ENCODE measurements at regions not wholly inside any gene's neighbourhood (a gene's known extent, or its start where the extent isn't known, plus 50 kb on each side); places are given as distances from the start of the nearest gene placed in this dataset.
A peak's percentile ranks its signal among the peaks of the same experiment; 100 is the strongest.

DNA sequence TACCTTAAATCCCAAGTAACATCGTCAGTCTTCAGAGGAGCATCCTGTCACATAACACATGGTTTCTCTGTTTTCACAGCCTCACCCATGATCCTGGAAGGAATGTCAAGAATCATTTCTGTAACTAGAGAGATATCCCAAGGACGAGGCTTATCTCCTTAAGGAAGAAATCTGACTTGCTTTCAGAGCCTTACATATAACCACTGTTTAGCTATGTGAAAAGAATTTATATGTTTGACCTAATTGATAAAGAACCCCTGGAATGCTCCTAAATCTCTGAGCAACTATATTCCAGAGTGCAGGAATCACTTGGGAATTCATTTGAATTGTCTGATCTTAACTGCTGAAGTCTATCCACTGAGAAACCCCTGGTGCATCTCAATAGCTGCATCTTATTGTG lies 243.1 kb downstream of the ALDH8A1 start:
- no peak for DNase-seq

DNA sequence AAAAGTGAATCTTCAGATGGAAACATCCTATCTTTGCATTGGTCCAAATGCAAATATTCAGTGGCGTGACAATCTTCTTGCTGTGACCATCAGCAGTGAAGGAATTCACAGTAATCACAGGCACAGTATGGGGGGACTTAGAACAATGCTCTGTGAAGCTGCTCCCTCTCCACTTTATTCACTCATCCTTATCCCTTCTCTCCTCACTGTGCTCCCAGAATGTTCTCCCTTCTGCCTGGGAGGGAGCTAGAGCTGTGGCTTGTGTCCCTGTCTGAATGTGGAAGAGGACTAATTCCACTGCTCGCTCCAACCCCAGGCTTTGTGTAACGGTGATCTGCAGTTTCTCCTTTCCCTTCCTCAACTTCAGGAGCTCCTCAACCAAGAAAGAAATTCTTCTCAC lies 243.7 kb downstream of the ALDH8A1 start:
- DNase-seq: no peak

DNA sequence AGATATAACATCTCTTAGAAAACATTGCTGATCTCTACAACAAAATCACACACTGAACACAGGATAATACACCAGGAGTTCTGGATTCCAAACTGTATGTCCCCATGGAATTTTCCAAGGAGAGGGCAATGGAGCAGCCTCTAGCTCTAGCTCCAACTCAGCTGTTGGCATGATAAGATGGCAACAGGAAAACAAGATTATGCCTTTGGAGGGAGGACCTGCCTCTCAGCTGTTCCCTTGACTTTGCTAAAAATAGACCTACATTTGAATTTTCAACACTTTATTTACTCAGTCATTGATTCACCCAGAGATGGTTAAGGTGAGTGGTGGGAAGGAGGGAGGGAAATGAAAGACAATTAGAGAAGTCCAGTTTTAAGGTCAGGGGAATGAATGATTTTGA lies 246.7 kb downstream of the ALDH8A1 start:
- no peak for DNase-seq

DNA sequence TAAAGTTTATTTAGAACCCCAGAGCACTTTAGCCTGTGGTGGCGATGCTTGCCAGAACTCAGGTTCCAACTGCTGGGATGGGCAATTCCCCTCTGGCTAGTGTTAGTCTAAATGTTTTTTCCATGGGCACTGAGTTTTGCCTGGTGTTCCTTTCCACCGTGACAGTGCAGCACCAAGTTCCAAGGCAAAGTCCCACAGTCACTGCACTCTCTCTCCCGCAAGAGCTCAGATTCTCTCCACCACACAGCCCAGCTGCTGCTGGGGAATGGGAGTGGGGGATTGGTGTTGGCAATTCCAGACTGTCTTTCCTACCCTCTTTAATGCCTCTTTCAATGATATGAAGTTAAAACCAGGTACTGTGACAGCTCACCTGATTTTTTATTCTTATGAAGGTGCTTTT lies 247.6 kb downstream of the ALDH8A1 start:
- DNase-seq: no peak

DNA sequence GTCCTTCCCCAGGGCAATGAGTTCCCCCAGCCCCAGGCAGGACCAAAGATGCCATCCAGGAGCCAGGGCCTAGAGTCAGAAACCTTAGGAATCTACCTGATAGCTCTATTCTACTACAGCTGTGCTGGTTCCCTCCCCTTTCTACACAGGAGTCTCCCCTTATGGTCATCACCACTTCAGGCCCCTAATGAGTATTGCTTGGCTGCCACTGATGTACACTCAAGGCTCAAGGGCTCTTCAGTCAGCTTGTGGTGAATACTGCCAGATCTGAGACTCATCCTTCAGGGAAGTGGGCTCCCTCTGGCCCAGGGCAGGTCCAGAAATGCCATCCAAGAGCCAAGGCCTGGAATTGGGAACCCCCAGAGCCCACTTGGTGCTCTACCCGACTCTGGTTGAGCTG lies 248.6 kb downstream of the ALDH8A1 start:
- DNase-seq: no peak

DNA sequence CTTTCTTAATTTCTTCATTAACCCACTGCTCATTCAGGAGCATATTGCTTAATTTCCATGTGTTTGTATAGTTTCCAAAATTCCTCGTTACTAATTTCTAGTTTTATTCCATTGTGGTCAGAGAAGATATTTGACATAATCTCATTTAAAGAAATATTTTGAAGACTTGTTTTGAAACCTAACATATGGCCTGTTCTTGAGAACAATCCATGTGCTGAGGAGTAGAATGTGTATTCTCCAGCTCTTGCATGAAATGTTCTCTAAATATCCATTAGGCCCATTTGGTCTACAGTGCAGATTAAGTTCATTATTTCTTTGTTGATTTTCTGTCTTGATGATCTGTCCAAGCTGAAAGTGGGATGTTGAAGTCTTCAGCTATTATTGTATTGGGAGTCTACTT lies 251.7 kb downstream of the ALDH8A1 start:
- DNase-seq: no peak

DNA sequence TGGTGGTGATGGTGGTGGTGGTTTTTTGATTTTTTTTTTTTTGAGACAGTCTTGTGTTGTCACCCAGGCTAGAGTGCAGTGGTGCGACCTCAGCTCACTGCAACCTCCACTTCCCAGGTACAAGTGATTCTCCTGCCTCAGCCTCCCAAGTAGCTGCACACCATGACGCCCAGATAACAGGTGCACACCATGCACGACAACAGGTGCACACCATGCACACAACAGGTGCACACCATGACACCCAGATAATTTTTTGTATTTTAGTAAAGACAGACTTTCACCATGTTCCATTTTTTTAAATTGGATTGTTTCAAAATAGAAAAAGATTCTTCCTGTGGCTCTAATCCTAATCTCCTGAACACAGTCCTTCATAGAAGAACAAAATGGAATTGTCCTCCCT lies 257.9 kb downstream of the ALDH8A1 start:
- no peak for DNase-seq

DNA sequence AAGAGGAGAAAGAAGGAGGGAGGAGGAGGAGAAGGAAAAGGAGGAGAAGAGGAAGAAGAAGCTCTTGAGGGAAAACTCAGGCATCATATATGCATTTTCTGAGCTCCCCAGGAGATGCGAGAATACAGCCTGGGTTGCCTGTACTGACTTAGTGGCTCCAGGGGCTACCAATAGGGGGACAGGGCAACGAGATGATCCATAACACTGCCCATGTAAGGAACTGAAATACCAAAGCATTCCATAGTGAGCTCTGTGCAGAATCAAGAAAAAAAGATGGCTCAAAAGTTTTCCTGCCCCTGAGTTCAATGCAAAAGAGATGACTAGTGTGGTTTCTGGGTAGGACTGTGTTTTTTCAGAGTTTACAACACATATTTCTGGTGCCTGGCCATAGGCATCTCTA lies 258.7 kb downstream of the ALDH8A1 start:
- DNase-seq: no peak

DNA sequence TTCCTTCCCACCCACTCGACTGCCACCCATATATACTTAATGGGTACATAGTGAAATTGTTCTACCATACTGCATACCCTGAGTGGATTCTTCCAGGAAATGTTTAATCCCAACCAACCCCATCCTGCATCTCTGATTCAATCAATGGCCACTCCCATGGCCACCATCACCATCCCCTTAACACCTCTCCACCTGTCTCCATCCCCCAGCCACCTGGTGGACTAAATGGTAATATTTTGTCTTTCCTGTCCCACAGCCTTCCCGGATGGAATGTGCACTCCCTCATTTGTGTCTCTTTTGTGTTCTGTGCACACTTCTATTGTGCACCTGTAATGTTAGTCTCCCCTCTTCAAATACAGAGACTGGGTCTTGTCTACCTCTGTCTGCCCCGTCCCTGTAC lies 259.9 kb downstream of the ALDH8A1 start:
- no peak for DNase-seq

DNA sequence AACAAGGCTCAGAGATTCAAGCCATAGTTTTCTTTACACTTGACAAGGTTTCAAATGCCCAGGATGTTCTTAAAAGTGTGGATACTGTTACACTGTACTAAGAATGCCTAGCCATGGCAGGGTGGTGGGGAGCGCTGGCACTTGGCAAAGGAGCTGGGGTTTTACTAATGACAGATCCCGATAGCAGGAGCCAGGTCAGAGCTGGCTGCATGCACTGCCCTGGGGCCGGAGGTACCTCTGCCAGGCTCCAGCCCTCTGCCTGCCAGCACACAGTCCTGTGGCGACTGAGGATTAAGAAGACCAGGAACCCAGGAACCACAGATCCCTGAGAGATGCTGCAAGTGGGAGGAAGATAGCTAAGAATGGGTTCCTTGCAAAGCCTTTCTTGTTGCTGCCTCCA lies 260.3 kb downstream of the ALDH8A1 start:
- no peak for DNase-seq

DNA sequence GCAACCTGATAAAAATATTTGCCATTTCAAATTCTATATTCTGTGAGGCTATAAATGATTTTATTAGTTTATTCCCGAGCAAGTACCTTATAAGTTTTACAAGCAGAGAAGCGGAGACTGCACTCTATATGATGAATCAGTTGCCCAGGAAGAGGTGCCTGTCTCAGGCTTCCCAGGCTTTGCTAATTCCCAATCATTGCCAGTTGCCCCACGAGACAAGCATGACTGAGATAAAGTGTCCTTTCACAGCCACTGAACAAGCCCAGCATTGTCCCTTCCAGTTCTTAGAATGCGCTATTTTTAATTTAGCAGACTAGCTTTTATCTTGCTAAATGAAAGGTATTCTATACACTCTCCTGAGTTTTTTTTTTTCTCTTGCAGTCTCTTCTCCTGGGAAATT lies 260.7 kb downstream of the ALDH8A1 start:
- no peak for DNase-seq

DNA sequence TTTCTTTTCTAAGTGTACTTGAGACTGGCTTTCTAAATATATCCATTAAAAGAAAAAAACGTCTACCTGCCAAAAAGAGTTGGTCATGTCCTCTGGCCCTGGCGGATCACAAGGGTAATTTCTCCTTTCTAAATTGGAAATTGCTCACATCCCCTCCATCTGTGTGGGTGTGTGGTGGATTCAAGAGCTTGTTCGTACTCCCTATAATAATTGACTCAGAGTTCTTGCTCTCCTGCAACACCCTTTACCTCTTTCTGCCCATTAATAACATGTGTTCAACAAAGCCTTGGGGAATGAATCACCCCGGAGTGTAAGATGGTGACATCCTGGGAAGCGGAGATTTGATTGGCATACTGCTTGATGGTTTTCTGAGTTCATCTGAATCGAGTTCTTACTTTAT lies 263.8 kb downstream of the ALDH8A1 start:
- no peak for DNase-seq

DNA sequence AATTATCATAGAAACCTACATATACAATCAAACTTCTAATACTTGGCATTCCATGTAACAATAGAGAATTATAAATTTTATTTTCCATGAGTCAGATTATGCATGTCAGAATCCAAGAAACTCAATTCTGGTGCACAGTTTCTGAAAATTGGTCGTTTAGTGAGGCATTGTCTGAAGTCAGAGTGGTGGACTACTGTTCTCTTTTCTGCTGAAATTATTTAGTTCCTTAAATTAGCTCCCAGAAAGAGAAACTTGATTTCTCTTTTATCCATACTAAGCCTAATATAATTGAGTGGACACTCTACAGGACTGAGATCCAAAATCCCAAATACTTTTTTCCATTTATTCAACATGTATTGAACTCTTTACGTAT lies 265.5 kb downstream of the ALDH8A1 start:
- no peak for DNase-seq

DNA sequence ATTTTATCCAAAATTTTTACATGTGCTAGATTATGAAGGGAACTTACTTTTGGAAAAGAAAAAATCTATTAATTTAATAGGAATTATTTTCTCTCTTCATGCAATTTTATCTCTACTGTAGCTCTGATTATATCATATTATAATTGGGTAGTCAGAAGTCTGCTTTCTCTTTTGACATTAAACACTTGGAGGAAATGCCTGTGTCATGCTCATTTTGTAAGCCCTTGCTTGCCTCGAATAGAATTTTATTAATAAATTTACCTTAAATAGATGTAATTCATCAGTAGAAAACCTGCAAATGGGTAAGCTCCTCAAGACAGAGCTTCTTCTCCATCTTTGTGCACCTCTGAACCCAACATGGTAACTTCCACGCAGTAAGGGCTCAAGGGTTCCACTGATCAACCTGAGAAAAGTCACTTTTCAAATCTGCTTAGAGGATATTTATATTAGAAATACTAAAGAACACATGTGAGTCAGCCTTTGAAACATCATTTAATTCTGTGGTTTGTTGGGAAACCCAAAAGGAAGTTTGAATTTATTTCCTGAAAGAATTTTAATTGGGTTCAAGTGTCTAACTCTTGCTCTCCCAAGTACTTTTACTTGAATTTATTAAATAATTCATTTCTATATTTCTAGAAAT lies 266.0 kb downstream of the ALDH8A1 start:
- DNase-seq: no peak

DNA sequence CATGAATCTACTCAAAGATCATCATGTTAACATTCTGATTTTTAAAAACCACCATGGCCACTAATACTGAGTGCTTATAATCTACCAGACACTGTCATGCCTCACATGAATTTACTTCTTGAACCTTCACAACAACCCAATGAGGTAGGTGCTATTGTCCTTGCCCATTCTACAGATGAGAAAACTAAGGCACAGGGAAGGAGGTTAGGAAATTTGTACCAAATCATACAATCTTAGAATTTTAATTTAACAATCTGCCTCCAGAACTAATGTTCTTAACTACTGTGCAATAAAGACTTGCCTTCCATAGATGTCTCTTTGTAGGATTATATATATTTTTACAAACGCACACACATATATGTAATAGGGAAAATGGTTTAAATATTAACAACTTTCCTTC lies 269.5 kb downstream of the ALDH8A1 start:
- DNase-seq: no peak

DNA sequence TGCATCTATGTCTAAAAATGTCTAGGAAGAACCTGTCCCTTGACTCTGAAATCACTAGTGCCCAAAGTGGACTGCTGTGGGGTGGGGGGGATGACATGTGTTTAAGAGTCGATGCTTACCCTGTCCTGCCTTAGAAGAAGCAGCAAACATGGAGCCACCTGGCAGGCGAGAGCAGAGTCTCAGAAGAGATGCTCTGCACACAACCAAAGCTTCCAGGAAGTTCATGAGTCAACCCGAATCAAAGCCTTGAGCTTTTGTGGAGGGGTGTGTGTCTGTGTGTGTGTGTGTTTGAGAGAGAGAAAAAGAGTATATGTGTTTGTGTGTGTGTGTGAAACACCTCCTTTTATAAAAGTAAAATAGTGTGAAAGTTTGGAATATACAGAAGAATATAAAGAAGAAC lies 269.9 kb downstream of the ALDH8A1 start:
- DNase-seq: no peak

DNA sequence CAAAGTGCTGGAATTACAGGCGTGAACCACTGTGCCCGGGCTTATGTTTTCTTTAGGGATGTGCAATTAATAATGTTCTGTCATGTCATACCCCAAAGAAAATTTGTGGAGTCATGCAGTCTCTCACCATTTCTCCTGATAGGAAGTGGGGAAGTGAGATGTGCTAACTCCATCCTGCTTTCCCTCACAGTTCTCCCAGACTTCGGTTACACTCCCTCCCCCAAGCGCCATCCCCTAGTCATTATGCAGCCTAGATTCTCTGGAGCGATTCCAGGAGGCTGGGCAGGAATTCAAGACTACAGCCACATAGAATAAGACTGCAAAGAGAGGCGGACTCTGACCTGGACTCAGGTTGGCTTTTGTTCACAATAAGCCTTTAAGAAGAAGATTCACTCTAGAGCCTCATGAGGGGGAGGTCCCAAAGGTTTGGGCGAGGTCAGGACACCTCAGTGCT lies 271.4 kb downstream of the ALDH8A1 start:
- peak; percentile 47 for DNase-seq

DNA sequence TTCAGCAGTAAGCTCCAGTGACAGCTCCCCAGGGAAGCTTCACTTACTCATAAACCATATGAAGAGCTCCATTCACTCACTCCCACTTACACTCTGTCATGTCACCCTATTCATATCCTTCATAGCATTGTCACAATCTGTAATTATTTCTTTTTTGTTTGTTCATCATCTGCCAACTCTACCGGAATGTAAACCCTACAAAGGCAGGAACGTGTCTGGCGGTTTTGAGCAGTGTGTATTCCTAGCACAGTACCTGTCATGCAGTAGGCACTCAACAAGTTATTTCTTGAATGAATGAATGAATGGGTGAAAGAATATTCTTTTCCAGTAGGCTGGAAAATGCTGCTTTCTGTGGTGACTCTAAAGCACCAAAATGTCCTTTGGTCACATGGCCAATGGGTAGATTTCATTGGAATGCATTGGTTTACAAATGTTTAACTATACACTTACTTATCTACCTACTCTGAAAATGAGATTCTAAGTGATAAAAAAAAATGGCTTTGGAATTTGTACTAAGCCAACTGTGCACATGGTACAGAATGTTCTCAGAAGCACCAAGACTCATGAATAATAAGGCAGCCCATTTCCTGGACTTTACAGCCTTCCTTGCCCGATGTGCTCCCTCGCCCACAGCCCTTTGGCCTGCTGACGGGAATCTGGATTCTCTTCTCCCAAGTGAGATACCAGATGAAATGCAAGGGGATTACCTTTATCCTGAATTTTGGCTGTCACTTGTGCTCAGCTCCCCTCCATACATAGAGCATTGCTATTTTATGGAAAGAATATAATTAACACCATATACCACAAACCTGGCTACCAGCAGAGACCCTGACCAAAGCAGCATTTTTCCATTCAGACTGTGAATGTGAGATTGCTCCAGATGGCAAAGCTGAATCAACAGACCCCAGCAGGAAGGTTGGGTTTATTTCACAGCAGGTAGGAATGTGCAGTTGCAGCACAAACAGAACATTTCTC lies 273.3 kb downstream of the ALDH8A1 start:
- peak; percentile 92 for DNase-seq

DNA sequence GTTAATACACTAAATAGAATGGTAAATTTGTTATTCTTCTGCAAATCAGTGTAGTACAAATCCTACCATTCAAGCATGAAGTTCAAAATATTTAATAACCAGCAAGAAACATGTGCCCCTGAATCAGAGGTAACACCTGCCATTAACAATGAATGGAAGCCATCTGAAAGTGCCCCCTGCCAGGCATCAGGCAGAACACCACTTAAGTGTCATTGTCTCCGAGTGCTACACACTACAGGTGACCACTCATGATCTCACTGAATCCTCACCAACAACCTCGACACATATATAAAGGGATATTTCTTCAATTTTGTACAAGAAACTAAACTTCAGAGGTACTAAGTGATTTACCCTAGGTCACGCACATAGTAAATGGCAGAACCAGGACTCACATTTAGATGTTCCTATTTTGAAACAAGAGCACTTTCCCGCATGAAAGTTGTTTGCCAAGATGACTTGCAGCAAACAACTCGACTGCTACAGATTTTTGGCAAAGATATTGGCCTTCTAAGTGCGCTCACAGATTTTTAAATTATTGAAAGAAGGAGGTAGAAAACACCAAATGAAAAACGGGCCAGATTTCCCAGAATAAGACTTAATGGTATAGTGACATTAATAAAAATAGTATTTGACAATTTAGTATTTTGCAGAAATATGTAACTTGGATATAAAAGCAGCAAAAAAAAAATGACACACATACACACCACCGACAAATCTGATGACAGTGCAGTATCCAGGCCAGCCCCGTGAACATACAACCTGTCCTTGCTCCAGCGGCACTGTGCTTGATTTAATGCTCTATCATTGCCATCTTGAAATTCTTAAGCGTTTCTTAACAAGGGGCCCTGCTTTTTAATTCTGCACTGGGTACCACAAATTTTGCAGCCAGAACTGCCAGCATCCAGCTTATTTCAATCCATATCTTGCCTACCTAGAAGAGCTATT lies 274.5 kb downstream of the ALDH8A1 start:
- peak; percentile 94 for DNase-seq

DNA sequence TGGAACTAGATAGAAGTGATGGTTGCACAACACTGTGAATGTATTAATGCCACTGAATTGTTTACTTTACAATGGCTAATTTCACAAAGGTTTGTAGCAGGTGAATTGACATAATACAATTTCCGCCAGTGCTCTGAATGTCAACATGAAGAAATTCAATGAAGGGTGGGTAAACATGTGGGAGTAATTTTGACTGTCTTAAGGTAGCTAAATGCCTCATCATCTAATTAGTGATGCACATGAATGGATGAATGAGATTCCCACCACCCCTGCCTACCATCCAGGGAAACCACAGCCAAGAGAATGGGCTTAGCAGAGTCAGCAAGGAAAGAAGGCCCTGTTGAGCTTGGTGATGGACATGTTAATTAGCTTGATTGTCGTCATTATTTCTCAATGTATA lies 275.3 kb downstream of the ALDH8A1 start:
- peak; percentile 84 for DNase-seq

DNA sequence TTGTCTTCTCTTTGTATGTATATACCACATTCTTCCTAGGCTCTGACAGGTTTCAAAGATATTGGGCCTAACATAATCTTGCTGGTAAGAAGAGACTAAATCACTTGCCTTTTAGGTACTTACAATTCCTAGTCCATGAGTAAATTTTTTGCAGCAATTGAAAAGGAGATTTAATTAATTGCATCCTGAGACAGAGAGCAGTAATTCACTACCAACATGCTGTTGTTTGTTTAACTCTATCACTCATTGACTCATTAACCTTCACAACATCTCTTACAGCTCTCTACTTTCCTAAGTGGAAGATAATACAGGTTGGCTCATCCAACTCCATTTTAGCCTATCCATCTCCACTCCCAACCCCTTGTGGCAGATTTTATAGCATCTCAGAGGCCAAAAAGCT lies 280.4 kb downstream of the ALDH8A1 start:
- DNase-seq: no peak

DNA sequence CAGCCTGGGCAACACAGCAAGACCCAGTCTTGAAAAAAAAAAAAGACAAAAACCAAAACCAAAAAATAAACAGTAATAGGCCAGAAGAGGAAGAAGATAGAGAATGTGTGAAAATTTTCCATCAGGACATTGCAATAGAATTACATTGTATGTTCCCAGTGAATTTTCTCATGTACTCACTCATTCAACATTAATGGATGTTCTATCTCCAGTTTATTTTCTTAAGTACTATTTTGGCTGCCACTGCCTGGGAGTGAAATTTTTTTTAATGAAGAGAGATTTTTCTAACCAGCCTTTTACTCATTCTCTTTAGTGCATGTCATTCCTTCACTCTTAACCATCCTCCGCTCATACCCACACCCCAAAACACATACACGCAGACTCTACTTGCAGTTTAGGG lies 282.8 kb downstream of the ALDH8A1 start:
- no peak for DNase-seq

DNA sequence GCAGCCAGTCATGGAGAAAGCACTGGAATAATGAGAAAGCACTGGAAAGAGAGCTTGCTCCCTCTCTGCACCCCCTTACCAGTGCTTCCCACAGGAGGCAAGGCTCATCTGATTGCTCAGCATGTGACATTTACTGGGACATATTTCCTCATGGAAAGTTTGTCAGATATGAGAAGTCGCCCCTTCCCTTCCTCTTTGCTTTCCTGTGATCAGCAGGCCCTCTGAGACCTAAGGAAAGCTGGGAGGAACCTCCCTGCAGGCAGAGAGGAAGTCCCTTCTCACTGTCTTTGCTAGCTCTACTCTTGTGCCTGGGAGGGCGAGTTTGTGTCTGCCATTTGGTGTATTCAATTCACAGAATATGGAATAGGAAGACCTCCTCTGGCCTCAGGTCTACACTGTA lies 283.8 kb downstream of the ALDH8A1 start:
- DNase-seq: no peak
